PC-3 (cell line): ENCODE measurements at regions not wholly inside any gene's neighbourhood (a gene's known extent, or its start where the extent isn't known, plus 50 kb on each side); places are given as distances from the start of the nearest gene placed in this dataset.

Source experiments
- CTCF ChIP-seq: fragments of 300-600 bp; sonication (generic); conservative IDR thresholded peaks from 2 replicates; pipeline ENCODE4 v1.5.1; 2017; ENCODE audit warnings: antibody characterized with exemption, low read depth, mild to moderate bottlenecking, low read length
- EZH2 ChIP-seq: fragments of 300-600 bp; sonication (generic); IDR thresholded peaks from one replicate; pipeline ENCODE4 v1.6.1; 2017; ENCODE audit warnings: antibody characterized with exemption, mild to moderate bottlenecking, low read length; ENCODE audit not compliant: unreplicated experiment

DNA sequence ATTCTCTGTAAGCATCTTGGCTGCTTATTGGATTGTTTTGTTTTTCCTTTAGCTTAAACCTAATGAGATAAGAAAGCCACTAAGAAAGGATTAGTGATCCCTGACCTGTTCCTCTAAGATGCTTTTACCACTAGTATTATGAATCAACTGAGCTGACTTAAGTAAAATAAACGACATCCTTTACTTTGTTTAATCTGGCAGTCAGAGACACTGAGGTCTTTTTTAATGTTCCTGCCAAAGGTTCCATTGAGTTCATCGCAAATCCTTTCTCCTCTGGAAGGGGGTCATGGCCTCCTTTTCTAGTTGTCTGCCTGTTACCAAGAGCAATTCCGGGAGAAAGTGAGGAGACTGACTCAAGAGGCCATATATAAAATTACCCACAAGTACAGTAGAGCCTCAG, 1038.3 kb upstream of the SLIT2 start:
- TF ChIP-seq CTCF, result no peak
- no peak for TF ChIP-seq EZH2
